T-cell (primary cell): ENCODE measurements at regions not wholly inside any gene's neighbourhood (a gene's known extent, or its start where the extent isn't known, plus 50 kb on each side); places are given as distances from the start of the nearest gene placed in this dataset.

ENCODE experiments used
- ATAC-seq, 4 experiments: fragments of 200-7000 bp in 3 of 4; fragments of 150-1000 bp in 1 of 4; cut with Tn5 transposase; replicated peaks in 1 of 4; 1 replicate in 3 of 4; 2 replicates in 1 of 4; pipeline ENCODE4 v1.10.0; 2021; ENCODE audit warnings: moderate library complexity in 3 of 4, mild to moderate bottlenecking in 2 of 4, moderate number of reproducible peaks in 1 of 4
- CTCF ChIA-PET, 2 donors: fragments of 300-600 bp; sonication (Branson Sonifier 250); formaldehyde crosslinking; loops; one replicate each; lab custom pipeline; 2022; ENCODE audit warnings: antibody characterized with exemption in 2 of 2; lab: Charles Lee
- POLR2A ChIA-PET, 2 donors: fragments of 300-600 bp; sonication (Branson Sonifier 250); formaldehyde crosslinking; loops; one replicate each; lab custom pipeline; 2022; ENCODE audit warnings: antibody characterized with exemption in 2 of 2; lab: Charles Lee
- DNase-seq, 35 experiments: peaks; one replicate each; pipeline versions ENCODE4 v3.0.0 to v3.0.0-alpha.2; 2013 to 2023
- H3K27ac ChIP-seq: one replicate; pipeline ENCODE4 v1.5.1; 2013; ENCODE audit warnings: low read length
- H3K27me3 ChIP-seq, 2 experiments: replicated peaks in 1 of 2; 1 replicate in 1 of 2; 2 replicates in 1 of 2; pipeline versions ENCODE4 v1.6.1 to v1.7.0; 2013; ENCODE audit warnings: low read length in 1 of 2, mixed read lengths in 1 of 2; ENCODE audit not compliant: control insufficient read depth in 2 of 2, insufficient read depth in 2 of 2; ENCODE audit errors: extremely low read depth in 1 of 2
- H3K36me3 ChIP-seq, 2 donors: 1 replicate in 1 of 2; 2 replicates in 1 of 2; pipeline versions ENCODE4 v1.6.1 to v1.7.0; 2013; ENCODE audit warnings: low read length in 1 of 2; ENCODE audit not compliant: control insufficient read depth in 2 of 2, insufficient read depth in 1 of 2; ENCODE audit errors: extremely low read depth in 1 of 2
- H3K4me1 ChIP-seq, 2 experiments: 1 replicate in 1 of 2; 2 replicates in 1 of 2; pipeline versions ENCODE4 v1.6.1 to v1.7.0; 2013; ENCODE audit warnings: low read length in 2 of 2, mixed read lengths in 1 of 2; ENCODE audit not compliant: insufficient read depth in 2 of 2, control insufficient read depth in 1 of 2; ENCODE audit errors: extremely low read depth in 1 of 2
- H3K4me3 ChIP-seq, 2 donors: 1 replicate in 1 of 2; 2 replicates in 1 of 2; pipeline versions ENCODE4 v1.5.1 to v1.7.0; 2013; ENCODE audit warnings: mild to moderate bottlenecking in 2 of 2, low read length in 1 of 2, moderate library complexity in 1 of 2; ENCODE audit not compliant: control insufficient read depth in 1 of 2; ENCODE audit errors: extremely low read depth in 1 of 2
- H3K9me3 ChIP-seq: 2 replicates; pipeline ENCODE4 v1.7.0; 2013
- H3K27ac Mint-ChIP-seq, 2 donors: one replicate each; pipeline ENCODE4 v1.8.0; 2020 to 2021; ENCODE audit warnings: mild to moderate bottlenecking in 2 of 2, mixed read lengths in 2 of 2
- H3K27me3 Mint-ChIP-seq, 2 donors: one replicate each; pipeline ENCODE4 v1.8.0; 2021 to 2022; ENCODE audit warnings: mixed read lengths in 2 of 2
- H3K36me3 Mint-ChIP-seq: one replicate; pipeline ENCODE4 v1.8.0; 2021; ENCODE audit warnings: mixed read lengths
- H3K4me1 Mint-ChIP-seq, 3 donors: one replicate each; pipeline ENCODE4 v1.8.0; 2020 to 2022; ENCODE audit warnings: mixed read lengths in 3 of 3, mild to moderate bottlenecking in 1 of 3
- H3K4me3 Mint-ChIP-seq, 3 donors: one replicate each; pipeline ENCODE4 v1.8.0; 2020 to 2022; ENCODE audit warnings: mild to moderate bottlenecking in 3 of 3, mixed read lengths in 3 of 3, moderate library complexity in 3 of 3
- H3K9me3 Mint-ChIP-seq, 3 donors: one replicate each; pipeline ENCODE4 v1.8.0; 2020 to 2022; ENCODE audit warnings: mixed read lengths in 3 of 3
- WGBS: methylation state at CpG from one replicate; pipeline ENCODE4 v1.1.5; 2013; ENCODE audit warnings: missing lambda C conversion rate; ENCODE audit not compliant: insufficient coverage; 5-methylcytosine and 5-hydroxymethylcytosine counted together

GRCh38 chr6:94238868-94239267 is 819.5 kb upstream of the EPHA7 start:
- H3K4me3 ChIP-seq = no peak overlapping the region
- no peaks in the 10 kb centered on the region for H3K36me3 ChIP-seq
- H3K27ac ChIP-seq = no peak overlapping the region
- ATAC-seq (no peak), DNase-seq (no peak)
- H3K9me3 Mint-ChIP-seq = peaks cover 5 to 26% (median 6%) of the 10 kb centered on the region in 3 donors
- no peaks in the 10 kb centered on the region for H3K27me3 Mint-ChIP-seq
- POLR2A ChIA-PET = no interaction called here
- H3K4me1 Mint-ChIP-seq = no peaks in the 10 kb centered on the region
- no peak overlapping the region for H3K4me3 Mint-ChIP-seq
- WGBS = no CpG with 5 or more reads among the region's 1 CpG
- no peaks in the 10 kb centered on the region for H3K36me3 Mint-ChIP-seq
- no peaks in the 10 kb centered on the region for H3K27me3 ChIP-seq
- CTCF ChIA-PET = no interaction called here
- no peaks in the 10 kb centered on the region for H3K9me3 ChIP-seq
- H3K4me1 ChIP-seq = no peaks in the 10 kb centered on the region
- H3K27ac Mint-ChIP-seq = no peak overlapping the region

GRCh38 chr6:94227741-94228140 is 808.4 kb upstream of the EPHA7 start:
- Histone ChIP-seq H3K4me3 (no peak overlapping the region), H3K27ac (no peak overlapping the region), H3K27me3 (no peaks in the 10 kb centered on the region), H3K4me1 (no peaks in the 10 kb centered on the region), H3K36me3 (no peaks in the 10 kb centered on the region), H3K9me3 (no peaks in the 10 kb centered on the region)
- Mint-ChIP-seq H3K27me3 (no peaks in the 10 kb centered on the region), H3K4me3 (no peak overlapping the region), H3K27ac (no peak overlapping the region), H3K4me1 (no peaks in the 10 kb centered on the region), H3K36me3 (no peaks in the 10 kb centered on the region), H3K9me3 (no peaks in the 10 kb centered on the region)
- POLR2A ChIA-PET = no interaction called here
- no peak for ATAC-seq
- CTCF ChIA-PET = no interaction called here
- no peak for DNase-seq
- no CpG with 5 or more reads among the region's 4 CpGs for WGBS

GRCh38 chr6:94217836-94218235 is 798.5 kb upstream of the EPHA7 start:
- ChIA-PET CTCF (no interaction called here), POLR2A (no interaction called here)
- no peak overlapping the region for H3K4me3 Mint-ChIP-seq
- no peaks in the 10 kb centered on the region for H3K4me1 Mint-ChIP-seq
- H3K27ac Mint-ChIP-seq = no peak overlapping the region
- Histone ChIP-seq H3K4me3 (no peak overlapping the region), H3K27me3 (no peaks in the 10 kb centered on the region), H3K4me1 (no peaks in the 10 kb centered on the region), H3K36me3 (no peaks in the 10 kb centered on the region), H3K27ac (no peak overlapping the region), H3K9me3 (no peaks in the 10 kb centered on the region)
- H3K9me3 Mint-ChIP-seq = peaks cover 0 to 4% (median 3%) of the 10 kb centered on the region in 3 donors
- ATAC-seq (no peak), DNase-seq (no peak)
- no peaks in the 10 kb centered on the region for H3K27me3 Mint-ChIP-seq
- no CpG with 5 or more reads among the region's 2 CpGs for WGBS
- H3K36me3 Mint-ChIP-seq = no peaks in the 10 kb centered on the region

GRCh38 chr6:94215552-94215951 is 796.2 kb upstream of the EPHA7 start:
- no peaks in the 10 kb centered on the region for H3K9me3 ChIP-seq
- ChIA-PET CTCF (no interaction called here), POLR2A (interaction anchor here in 1 of 2 donors (0.7 kb wide), 1 partner anchor 465 kb away, joined by 3 read pairs; no protein-coding TSS in a partner anchor)
- no peak for ATAC-seq
- Mint-ChIP-seq H3K36me3 (no peaks in the 10 kb centered on the region), H3K27me3 (no peaks in the 10 kb centered on the region), H3K9me3 (peaks cover 0 to 4% (median 3%) of the 10 kb centered on the region in 3 donors), H3K4me3 (no peak overlapping the region), H3K4me1 (no peaks in the 10 kb centered on the region), H3K27ac (no peak overlapping the region)
- H3K4me3 ChIP-seq = no peak overlapping the region
- no peaks in the 10 kb centered on the region for H3K36me3 ChIP-seq
- no peaks in the 10 kb centered on the region for H3K27me3 ChIP-seq
- H3K27ac ChIP-seq = no peak overlapping the region
- 100% methylated on average over 1 of the region's 1 CpG for WGBS
- no peak for DNase-seq
- H3K4me1 ChIP-seq = no peaks in the 10 kb centered on the region

- no peak overlapping the region for H3K27ac Mint-ChIP-seq
- peaks cover 0 to 4% (median 0%) of the 10 kb centered on the region in 3 donors for H3K9me3 Mint-ChIP-seq
- Histone ChIP-seq H3K27me3 (no peaks in the 10 kb centered on the region), H3K36me3 (no peaks in the 10 kb centered on the region), H3K9me3 (no peaks in the 10 kb centered on the region), H3K4me3 (no peak overlapping the region), H3K4me1 (no peaks in the 10 kb centered on the region), H3K27ac (no peak overlapping the region)
- DNase-seq = no peak
- no peaks in the 10 kb centered on the region for H3K36me3 Mint-ChIP-seq
- ATAC-seq = no peak
- POLR2A ChIA-PET = no interaction called here
- 33% methylated on average over 1 of the region's 2 CpGs for WGBS
- H3K4me1 Mint-ChIP-seq = no peaks in the 10 kb centered on the region
- H3K4me3 Mint-ChIP-seq = no peak overlapping the region
- CTCF ChIA-PET = no interaction called here
- H3K27me3 Mint-ChIP-seq = no peaks in the 10 kb centered on the region
Observed at GRCh38 chr6:94213226-94213625, 793.9 kb upstream of the EPHA7 start.

- WGBS = 93% methylated on average over 2 of the region's 5 CpGs
- H3K36me3 Mint-ChIP-seq = no peaks in the 10 kb centered on the region
- H3K27me3 ChIP-seq = no peaks in the 10 kb centered on the region
- H3K9me3 ChIP-seq = no peaks in the 10 kb centered on the region
- H3K4me1 ChIP-seq = no peaks in the 10 kb centered on the region
- POLR2A ChIA-PET = no interaction called here
- no peak overlapping the region for H3K4me3 Mint-ChIP-seq
- H3K27me3 Mint-ChIP-seq = no peaks in the 10 kb centered on the region
- H3K27ac ChIP-seq = no peak overlapping the region
- H3K36me3 ChIP-seq = no peaks in the 10 kb centered on the region
- H3K27ac Mint-ChIP-seq = no peak overlapping the region
- DNase-seq = no peak
- no peak for ATAC-seq
- no peak overlapping the region for H3K4me3 ChIP-seq
- no peaks in the 10 kb centered on the region for H3K4me1 Mint-ChIP-seq
- peaks cover 3 to 9% (median 4%) of the 10 kb centered on the region in 3 donors for H3K9me3 Mint-ChIP-seq
- CTCF ChIA-PET = interaction anchor here in 1 of 2 donors (0.7 kb wide), 1 partner anchor 16 kb away, joined by 3 read pairs; no protein-coding TSS in a partner anchor
Observed at GRCh38 chr6:94196891-94197290, 777.5 kb upstream of the EPHA7 start.

- H3K27me3 ChIP-seq = no peaks in the 10 kb centered on the region
- no peaks in the 10 kb centered on the region for H3K4me1 ChIP-seq
- H3K9me3 Mint-ChIP-seq = peaks cover 13 to 22% (median 13%) of the 10 kb centered on the region in 3 donors
- H3K27ac Mint-ChIP-seq = no peak overlapping the region
- H3K4me1 Mint-ChIP-seq = no peaks in the 10 kb centered on the region
- POLR2A ChIA-PET = no interaction called here
- H3K9me3 ChIP-seq = no peaks in the 10 kb centered on the region
- no peaks in the 10 kb centered on the region for H3K36me3 ChIP-seq
- ATAC-seq = no peak
- H3K4me3 ChIP-seq = no peak overlapping the region
- no peak for DNase-seq
- H3K4me3 Mint-ChIP-seq = no peak overlapping the region
- no CpG with 5 or more reads among the region's 2 CpGs for WGBS
- H3K27me3 Mint-ChIP-seq = no peaks in the 10 kb centered on the region
- no peak overlapping the region for H3K27ac ChIP-seq
- CTCF ChIA-PET = no interaction called here
- H3K36me3 Mint-ChIP-seq = no peaks in the 10 kb centered on the region
Observed at GRCh38 chr6:94190030-94190429, 770.7 kb upstream of the EPHA7 start.
